K562 (cell line): ENCODE measurements at regions not wholly inside any gene's neighbourhood (a gene's known extent, or its start where the extent isn't known, plus 50 kb on each side); places are given as distances from the start of the nearest gene placed in this dataset.

ENCODE experiments used
- ATAC-seq: fragments of 200-7000 bp; cut with Tn5 transposase; 3 replicates; pipeline ENCODE4 v1.9.1; 2020; ENCODE audit warnings: moderate library complexity
- BruUV-seq: library from RNA; stranded (reverse); fragments of 400-500 nt; replicated peaks from 2 replicates; lab custom pipeline; 2021; lab: Mats Ljungman, UMichigan
- CTCF ChIA-PET: fragments of 300-600 bp; formaldehyde crosslinking; extraction: SDS; loops from one replicate; lab custom pipeline; 2021; ENCODE audit warnings: low intra/inter-chr PET ratio; lab: Yijun Ruan, JAX
- POLR2A ChIA-PET: fragments of 300-600, 350-650 bp; sonication (Branson Sonifier 250); formaldehyde crosslinking; extraction: SDS; loops from one replicate; lab custom pipeline; 2021; ENCODE audit warnings: antibody characterized with exemption, inconsistent platforms; lab: Yijun Ruan, JAX
- DNase-seq, 4 experiments: peaks; one replicate each; pipeline versions ENCODE4 v3.0.0 to v3.0.0-alpha.2; 2011 to 2018; ENCODE audit warnings: low spot score in 3 of 4, mixed read lengths in 3 of 4; ENCODE audit errors: extremely low read depth in 1 of 4
- FAIRE-seq: peaks from 2 replicates; lab custom pipeline; 2011; peaks lifted over from hg19 to GRCh38; lab: Jason Lieb, UNC
- H2AFZ ChIP-seq: 2 replicates; pipeline ENCODE4 v1.6.0; 2011; ENCODE audit warnings: low read depth, low read length, control low read depth, inconsistent platforms
- H3K27ac ChIP-seq: fragments of 200-600 bp; 3 replicates; pipeline ENCODE4 v1.8.0; 2011; ENCODE audit warnings: low read depth, mild to moderate bottlenecking, control low read depth, inconsistent platforms, low read length, moderate library complexity, mixed read lengths; ENCODE audit errors: extremely low read depth
- H3K27me3 ChIP-seq, 2 experiments: fragments of 300-600 bp in 1 of 2; 2 replicates in 1 of 2; 3 replicates in 1 of 2; pipeline versions ENCODE4 v1.6.0 to v1.8.0; 2011; ENCODE audit warnings: inconsistent platforms in 2 of 2, low read length in 2 of 2, mild to moderate bottlenecking in 1 of 2, mixed read lengths in 1 of 2, moderate library complexity in 1 of 2; ENCODE audit not compliant: control insufficient read depth in 2 of 2, insufficient read depth in 2 of 2
- H3K36me3 ChIP-seq: fragments of 300-600 bp; 3 replicates; pipeline ENCODE4 v1.8.0; 2011; ENCODE audit warnings: mild to moderate bottlenecking, low read length, inconsistent platforms; ENCODE audit not compliant: control insufficient read depth, insufficient read depth
- H3K4me1 ChIP-seq, 2 experiments: fragments of 200-600 bp in 1 of 2; replicated peaks in 1 of 2; 2 replicates in 1 of 2; 3 replicates in 1 of 2; pipeline versions ENCODE4 v1.5.1 to v1.8.0; 2011; ENCODE audit warnings: inconsistent platforms in 2 of 2, low read length in 2 of 2, mild to moderate bottlenecking in 1 of 2, mixed read lengths in 1 of 2, moderate library complexity in 1 of 2; ENCODE audit not compliant: control insufficient read depth in 2 of 2, insufficient read depth in 2 of 2
- H3K4me2 ChIP-seq: 2 replicates; pipeline ENCODE4 v1.6.1; 2011; ENCODE audit warnings: low read length, control low read depth, inconsistent platforms, mixed read lengths; ENCODE audit not compliant: insufficient read depth
- H3K4me3 ChIP-seq: fragments of 200-600 bp; sonication (generic), shearing (Covaris generic); 2 replicates; pipeline ENCODE4 v1.5.1; 2016; ENCODE audit warnings: control low read depth, inconsistent platforms
- H3K79me2 ChIP-seq: fragments of 200-600 bp; 3 replicates; pipeline ENCODE4 v1.8.0; 2011; ENCODE audit warnings: low read length, inconsistent platforms; ENCODE audit not compliant: control insufficient read depth, insufficient read depth
- H3K9ac ChIP-seq, 2 experiments: 2 replicates each; pipeline versions ENCODE4 v1.6.0 to v1.6.1; 2011; ENCODE audit warnings: low read depth in 2 of 2, low read length in 2 of 2, control low read depth in 1 of 2, inconsistent platforms in 1 of 2, mild to moderate bottlenecking in 1 of 2, mixed read lengths in 1 of 2; ENCODE audit not compliant: insufficient read depth in 1 of 2
- H3K9me1 ChIP-seq: one replicate; pipeline ENCODE4 v1.6.0; 2011; ENCODE audit warnings: inconsistent platforms, mild to moderate bottlenecking, low read length, moderate library complexity; ENCODE audit not compliant: control insufficient read depth, insufficient read depth
- H3K9me3 ChIP-seq: replicated peaks from 2 replicates; pipeline ENCODE4 v1.5.1; 2011; ENCODE audit warnings: low read depth, low read length, inconsistent platforms; ENCODE audit not compliant: control insufficient read depth, insufficient read depth
- H4K20me1 ChIP-seq: replicated peaks from 2 replicates; pipeline ENCODE4 v1.6.1; 2011; ENCODE audit warnings: low read length, inconsistent platforms, mixed read lengths; ENCODE audit not compliant: control insufficient read depth, insufficient read depth
- BACH1 ChIP-seq: fragments of 200-800 bp; sonication (Bioruptor generic); IDR thresholded peaks from 2 replicates; pipeline ENCODE4 v1.6.1; 2016; ENCODE audit warnings: missing genetic modification characterization, missing compliant biosample characterization
- MAFF ChIP-seq: IDR thresholded peaks from 2 replicates; pipeline ENCODE4 v1.6.1; 2012; ENCODE audit warnings: low read length, improper control_type of control experiment
- PHB ChIP-seq: fragments of 250-450 bp; sonication (Bioruptor Pico); IDR thresholded peaks from 2 replicates; pipeline ENCODE4 v1.5.0; 2021
- PRMT5 ChIP-seq: sonication (generic); formaldehyde crosslinking; IDR thresholded peaks from 2 replicates; pipeline ENCODE4 v1.5.0; 2020; ENCODE audit warnings: missing genetic modification reagents
- SOX6 ChIP-seq: fragments of 450-650 bp; IDR thresholded peaks from 2 replicates; pipeline ENCODE4 v1.6.1; 2014; ENCODE audit warnings: mild to moderate bottlenecking
- SPI1 ChIP-seq: IDR thresholded peaks from 2 replicates; pipeline ENCODE4 v1.6.1; 2011; ENCODE audit warnings: low read depth, low read length, control low read depth, borderline replicate concordance
- STAT6 ChIP-seq: sonication (generic); formaldehyde crosslinking; IDR thresholded peaks from 2 replicates; pipeline ENCODE4 v1.8.1; 2023; ENCODE audit warnings: mild to moderate bottlenecking, missing genetic modification reagents
- TFE3 ChIP-seq: fragments of 450-650 bp; formaldehyde crosslinking; IDR thresholded peaks from 2 replicates; pipeline ENCODE4 v1.4.0; 2020; ENCODE audit warnings: mild to moderate bottlenecking, mixed read lengths
- ZNF518B ChIP-seq: fragments of 250-450 bp; sonication (Bioruptor Pico); IDR thresholded peaks from 2 replicates; pipeline ENCODE4 v1.5.0; 2021; ENCODE audit warnings: mild to moderate bottlenecking, moderate library complexity
- ZNF699 ChIP-seq: fragments of 250-450 bp; sonication (Bioruptor Pico); IDR thresholded peaks from 2 replicates; pipeline ENCODE4 v1.8.0; 2021; ENCODE audit warnings: mild to moderate bottlenecking, moderate library complexity; ENCODE audit not compliant: insufficient replicate concordance
- WGBS: fragments of 100-300 bp; shearing (Covaris generic); methylation state at CpG from one replicate; pipeline ENCODE4 v1.1.6; 2016; ENCODE audit warnings: low coverage, mixed read lengths; ENCODE audit not compliant: insufficient coverage; ENCODE audit errors: missing lambda C conversion rate; 5-methylcytosine and 5-hydroxymethylcytosine counted together
- in situ Hi-C: fragments of 300-500 bp; cut with MboI; formaldehyde crosslinking; loops from 4 replicates; pipeline ENCODE4 v1.15.0; 2018; ENCODE audit warnings: inconsistent platforms, mixed read lengths
- intact Hi-C: fragments of 100-400 bp; cut with micrococcal nuclease; formaldehyde crosslinking; loops from 2 replicates; pipeline ENCODE4 v1.14.2; 2022

GRCh38 chr7:108974641-108975040 is 405.0 kb downstream of the DNAJB9 start:
- intact Hi-C loops = no loop called here
- DNase-seq = no peak
- CTCF ChIA-PET = no interaction called here
- H3K79me2 ChIP-seq = no peaks in the 10 kb centered on the region
- H3K9me3 ChIP-seq = no peaks in the 10 kb centered on the region
- FAIRE-seq = no peak
- H3K9me1 ChIP-seq = no peaks in the 10 kb centered on the region
- POLR2A ChIA-PET = no interaction called here
- 0% methylated on average over 1 of the region's 1 CpG for WGBS
- no peaks in the 10 kb centered on the region for H3K36me3 ChIP-seq
- no peak overlapping the region for H3K4me3 ChIP-seq
- ATAC-seq = no peak
- BruUV-seq = no TSS peak
- H3K4me2 ChIP-seq = no peak overlapping the region
- in situ Hi-C loops = no loop called here
- H3K27me3 ChIP-seq = no peaks in the 10 kb centered on the region
- no peak overlapping the region for H3K27ac ChIP-seq
- H2AFZ ChIP-seq = no peak overlapping the region
- no peak overlapping the region for H3K9ac ChIP-seq
- no peak for TF ChIP-seq PRMT5 (CRISPR knock-in tag)
- TF ChIP-seq ZNF699 (CRISPR knock-in tag) = no peak
- TF ChIP-seq ZNF518B (CRISPR knock-in tag) = no peak
- no peak for TF ChIP-seq TFE3
- no peak for TF ChIP-seq PHB
- no peak for TF ChIP-seq BACH1
- no peak for TF ChIP-seq STAT6
- TF ChIP-seq SPI1 = no peak
- TF ChIP-seq SOX6 = no peak
- no peak for TF ChIP-seq MAFF
- no peaks in the 10 kb centered on the region for H4K20me1 ChIP-seq
- H3K4me1 ChIP-seq = no peaks in the 10 kb centered on the region
